H1 (cell line): ENCODE measurements at regions not wholly inside any gene's neighbourhood (a gene's known extent, or its start where the extent isn't known, plus 50 kb on each side); places are given as distances from the start of the nearest gene placed in this dataset.

Experiments used
- CHD2 ChIP-seq: IDR thresholded peaks from 2 replicates; pipeline ENCODE4 v1.6.1; 2012; ENCODE audit warnings: low read length, improper control_type of control experiment
- EZH2 ChIP-seq: fragments of 200-600 bp; sonication (generic); IDR thresholded peaks from 2 replicates; pipeline ENCODE4 v1.7.1; 2012; ENCODE audit warnings: low read depth, mild to moderate bottlenecking, moderate library complexity, low read length, inconsistent platforms; ENCODE audit not compliant: severe bottlenecking
- HDAC2 ChIP-seq, 2 experiments: fragments of 300-600 bp in 1 of 2; sonication (generic) in 1 of 2; IDR thresholded peaks; 2 replicates each; pipeline ENCODE4 v1.6.1; 2011 to 2012; ENCODE audit warnings: low read depth in 2 of 2, low read length in 2 of 2, mild to moderate bottlenecking in 2 of 2, moderate library complexity in 2 of 2, borderline replicate concordance in 1 of 2, inconsistent platforms in 1 of 2
- RNF2 ChIP-seq: fragments of 200-900, 300-1000 bp; sonication (generic); IDR thresholded peaks from 2 replicates; pipeline ENCODE4 v1.7.1; 2016; ENCODE audit warnings: borderline replicate concordance, low read depth, mild to moderate bottlenecking, antibody characterized with exemption, low read length; ENCODE audit not compliant: poor library complexity, severe bottlenecking; ENCODE audit errors: missing control alignments

GRCh38 chr9:86716326-86716922, 230.9 kb downstream of the GAS1 start (continued):
- TF ChIP-seq EZH2, result no peak
- no peak for TF ChIP-seq HDAC2 (IDR thresholded peaks at IDR 0.05; ENCODE audit: borderline replicate concordance in 1 of 2, low read depth in 2 of 2, low read length in 2 of 2)
- no peak for TF ChIP-seq RNF2
- TF ChIP-seq CHD2, result no peak
